Small intestine (tissue), 7 donors: ENCODE measurements at regions not wholly inside any gene's neighbourhood (a gene's known extent, or its start where the extent isn't known, plus 50 kb on each side); places are given as distances from the start of the nearest gene placed in this dataset.

ENCODE experiments used
- DNase-seq, 2 donors: peaks; one replicate each; pipeline versions ENCODE4 v3.0.0 to v3.0.0-alpha.2; 2013
- FAIRE-seq: peaks from 2 replicates; lab custom pipeline; 2012; peaks lifted over from hg19 to GRCh38; lab: Jason Lieb, UNC
- H3K27ac ChIP-seq, 3 donors: one replicate each; pipeline ENCODE4 v1.5.1; 2013; ENCODE audit warnings: low read length in 2 of 3, mild to moderate bottlenecking in 2 of 3, control low read depth in 1 of 3, inconsistent platforms in 1 of 3, low read depth in 1 of 3, moderate library complexity in 1 of 3
- H3K27me3 ChIP-seq, 3 donors: one replicate each; pipeline ENCODE4 v1.6.1; 2013; ENCODE audit warnings: low read length in 3 of 3, inconsistent platforms in 1 of 3; ENCODE audit not compliant: control insufficient read depth in 3 of 3, insufficient read depth in 3 of 3
- H3K36me3 ChIP-seq, 3 donors: one replicate each; pipeline ENCODE4 v1.6.1; 2013; ENCODE audit warnings: low read length in 3 of 3, inconsistent platforms in 1 of 3, low read depth in 1 of 3, mild to moderate bottlenecking in 1 of 3, moderate library complexity in 1 of 3; ENCODE audit not compliant: control insufficient read depth in 3 of 3, insufficient read depth in 2 of 3
- H3K4me1 ChIP-seq, 3 donors: one replicate each; pipeline ENCODE4 v1.6.1; 2013; ENCODE audit warnings: low read length in 2 of 3, inconsistent platforms in 1 of 3, low read depth in 1 of 3, mild to moderate bottlenecking in 1 of 3, moderate library complexity in 1 of 3; ENCODE audit not compliant: control insufficient read depth in 3 of 3, insufficient read depth in 2 of 3
- H3K4me3 ChIP-seq, 3 donors: one replicate each; pipeline ENCODE4 v1.5.1; 2013; ENCODE audit warnings: low read length in 3 of 3, control low read depth in 1 of 3, inconsistent platforms in 1 of 3, low read depth in 1 of 3, mild to moderate bottlenecking in 1 of 3, moderate library complexity in 1 of 3
- H3K9me3 ChIP-seq, 2 donors: one replicate each; pipeline ENCODE4 v1.6.1; 2013; ENCODE audit warnings: low read depth in 1 of 2, low read length in 1 of 2; ENCODE audit not compliant: control insufficient read depth in 2 of 2, insufficient read depth in 1 of 2
- WGBS, 3 donors: extraction: QIAGEN DNeasy Blood & Tissue Kit; methylation state at CpG; one replicate each; pipeline ENCODE4 v1.1.7; 2013; 5-methylcytosine and 5-hydroxymethylcytosine counted together
- donor health status: healthy with polysubstance abuse.
- donor health status: control.
- donor health status: control.
- donor health status: Bipolar disorder and iron deficiency.
- donor health status: healthy.

DNA sequence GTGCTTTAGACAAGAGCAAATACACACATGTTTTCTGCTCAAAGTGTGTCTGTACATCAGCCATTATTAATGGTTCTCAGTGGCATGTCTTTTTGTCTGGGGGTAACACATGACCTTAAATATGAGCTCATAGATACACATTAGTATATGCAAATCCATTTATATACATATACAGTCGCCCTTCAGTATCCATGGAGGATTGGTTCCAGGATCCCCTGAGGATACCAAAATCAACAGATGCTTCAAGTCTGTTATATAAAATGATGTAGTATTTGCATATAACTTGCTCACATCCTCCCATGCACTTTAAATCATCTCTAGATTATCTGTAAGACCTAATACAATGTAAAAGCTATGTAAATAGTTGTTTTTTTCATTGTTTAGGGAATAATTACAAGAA lies 298.1 kb downstream of the OLFM4 start:
- Histone ChIP-seq H3K4me1 (no peaks in the 10 kb centered on the region), H3K4me3 (no peak overlapping the region), H3K27ac (no peak overlapping the region), H3K27me3 (no peaks in the 10 kb centered on the region), H3K36me3 (no peaks in the 10 kb centered on the region), H3K9me3 (no peaks in the 10 kb centered on the region)
- 52 to 69% (median 63%) methylated on average over 1 of the region's 1 CpG for WGBS, 3 donors
- DNase-seq (no peak), FAIRE-seq (no peak)

DNA sequence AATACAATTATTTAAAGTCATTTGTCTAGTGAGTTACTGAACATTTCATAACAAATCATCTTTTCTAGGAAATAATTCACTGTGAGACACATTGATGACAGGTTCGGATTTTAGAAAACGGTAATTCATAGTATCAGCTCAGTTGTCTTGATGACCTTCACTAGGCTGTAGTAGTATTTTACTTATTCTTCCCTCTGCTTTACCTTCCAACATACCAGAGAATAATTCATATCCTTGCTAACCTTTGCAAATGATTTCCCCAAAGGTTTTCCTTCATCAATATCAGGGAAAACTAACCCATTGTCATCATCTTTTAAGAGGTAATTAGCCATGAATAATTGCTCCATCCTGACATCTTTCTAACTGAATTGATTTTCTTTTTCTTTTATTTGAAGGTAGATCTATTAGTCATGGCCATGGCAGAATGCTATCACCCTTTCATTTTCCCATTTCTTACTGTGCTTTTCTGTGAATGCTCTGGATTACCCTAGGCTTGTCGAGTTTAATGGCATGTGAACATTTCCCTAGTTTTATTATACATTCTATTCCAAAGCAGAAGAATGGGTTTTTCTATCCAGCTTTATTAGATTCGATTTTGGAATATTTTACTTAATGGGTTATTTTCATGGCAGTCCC lies 299.2 kb downstream of the OLFM4 start:
- FAIRE-seq (no peak), DNase-seq (no peak)
- Histone ChIP-seq H3K4me3 (no peak overlapping the region), H3K27me3 (no peaks in the 10 kb centered on the region), H3K4me1 (no peaks in the 10 kb centered on the region), H3K36me3 (no peaks in the 10 kb centered on the region), H3K27ac (no peak overlapping the region), H3K9me3 (no peaks in the 10 kb centered on the region)
- 71 to 83% (median 72%) methylated on average over 4 of the region's 4 CpGs for WGBS, 3 donors

DNA sequence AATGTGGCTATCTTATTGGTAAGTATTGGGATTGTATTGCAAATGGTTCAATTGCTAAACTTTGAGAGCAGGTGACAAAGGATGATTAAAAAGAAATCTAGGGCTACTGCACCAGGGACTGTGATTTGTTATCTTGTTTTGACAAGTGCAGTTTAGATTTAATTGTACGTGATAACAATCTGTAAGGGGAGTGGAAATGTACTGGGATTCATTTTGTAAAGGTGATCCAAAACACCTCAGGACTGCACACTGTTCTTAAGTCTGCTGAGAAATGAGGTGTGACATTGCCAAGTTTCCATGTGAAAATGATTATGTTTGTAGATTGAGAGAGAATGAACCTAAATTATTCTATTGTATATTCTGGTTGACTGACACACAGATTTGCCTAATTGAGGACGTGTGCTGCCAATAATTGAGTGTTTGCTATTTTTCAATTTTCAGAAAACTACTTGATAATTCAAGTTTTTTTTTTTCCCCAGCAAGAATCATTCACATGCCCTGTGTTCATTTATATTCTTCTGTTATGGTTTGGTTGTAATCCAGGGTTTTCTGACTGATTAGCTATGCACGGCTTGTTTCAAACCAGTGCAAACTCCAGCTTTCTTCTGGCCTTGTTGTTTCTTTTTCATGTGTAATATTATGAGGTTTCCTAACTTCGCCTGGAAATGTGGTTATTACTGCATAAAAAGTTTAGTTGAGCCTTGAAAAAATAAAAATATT lies 308.0 kb downstream of the OLFM4 start:
- WGBS, 3 donors: 45 to 62% (median 61%) methylated on average over 4 of the region's 4 CpGs
- no peak for DNase-seq
- H3K4me1 ChIP-seq: no peaks in the 10 kb centered on the region
- no peak overlapping the region for H3K4me3 ChIP-seq
- H3K27me3 ChIP-seq: no peaks in the 10 kb centered on the region
- H3K9me3 ChIP-seq: no peaks in the 10 kb centered on the region
- no peak for FAIRE-seq
- H3K36me3 ChIP-seq: no peaks in the 10 kb centered on the region
- no peak overlapping the region for H3K27ac ChIP-seq

DNA sequence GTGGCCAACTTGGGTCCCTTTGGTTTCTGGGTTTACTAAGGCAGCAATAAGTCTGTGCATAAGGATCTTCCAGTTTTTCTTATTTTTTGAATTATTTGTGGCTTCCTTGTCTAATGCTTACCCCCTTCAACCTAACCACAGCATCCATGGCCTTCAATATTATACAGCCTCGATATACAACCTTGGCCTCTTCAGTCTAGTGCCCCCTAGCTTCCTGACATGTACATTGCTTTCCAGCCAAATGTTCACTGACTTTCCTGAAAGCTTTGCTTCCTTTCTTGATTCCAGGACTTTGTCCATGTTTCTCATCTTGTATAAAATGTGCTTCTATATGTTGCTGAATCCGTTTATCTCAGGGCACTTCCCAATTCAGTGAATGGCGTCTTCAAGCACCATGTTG lies 310.1 kb downstream of the OLFM4 start:
- Histone ChIP-seq H3K4me3 (no peak overlapping the region), H3K9me3 (no peaks in the 10 kb centered on the region), H3K36me3 (no peaks in the 10 kb centered on the region), H3K27ac (no peak overlapping the region), H3K27me3 (no peaks in the 10 kb centered on the region), H3K4me1 (no peaks in the 10 kb centered on the region)
- WGBS, 3 donors: 72 to 77% (median 73%) methylated on average over 3 of the region's 3 CpGs
- no peak for FAIRE-seq
- no peak for DNase-seq

DNA sequence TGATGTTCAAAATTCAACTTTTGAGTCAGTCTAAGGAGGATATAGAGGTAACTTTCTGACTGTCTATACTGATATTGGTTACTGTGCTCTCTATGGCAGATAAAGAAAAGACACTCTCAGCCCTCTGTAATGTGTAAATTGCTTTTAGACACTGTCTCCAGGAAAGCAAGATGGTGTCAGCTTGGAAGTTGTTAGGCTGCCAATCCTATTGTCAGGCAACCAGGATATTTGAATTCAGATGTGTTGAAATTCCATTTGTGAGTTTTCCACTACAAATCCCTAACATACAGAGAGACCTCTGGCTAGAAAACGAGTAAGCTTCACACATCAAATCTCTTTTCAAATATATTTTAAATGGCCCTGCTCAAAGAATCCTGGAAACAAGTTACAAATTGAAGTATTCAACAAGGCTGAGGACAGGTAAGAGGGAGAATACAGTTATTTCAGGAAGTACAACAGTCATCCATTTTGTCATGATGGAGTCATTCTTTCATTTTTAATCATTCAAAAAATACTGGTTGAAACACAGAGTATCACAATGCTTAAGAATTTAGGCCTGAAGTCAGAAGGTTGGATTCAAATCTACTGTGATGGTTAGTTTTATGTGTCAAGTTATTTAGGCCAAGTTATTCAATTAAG lies 312.0 kb downstream of the OLFM4 start:
- Histone ChIP-seq H3K36me3 (no peaks in the 10 kb centered on the region), H3K27me3 (no peaks in the 10 kb centered on the region), H3K27ac (no peak overlapping the region), H3K4me3 (no peak overlapping the region), H3K4me1 (no peaks in the 10 kb centered on the region), H3K9me3 (no peaks in the 10 kb centered on the region)
- FAIRE-seq: no peak
- 30 to 77% (median 33%) methylated on average over 1 of the region's 1 CpG for WGBS, 3 donors
- DNase-seq: no peak

DNA sequence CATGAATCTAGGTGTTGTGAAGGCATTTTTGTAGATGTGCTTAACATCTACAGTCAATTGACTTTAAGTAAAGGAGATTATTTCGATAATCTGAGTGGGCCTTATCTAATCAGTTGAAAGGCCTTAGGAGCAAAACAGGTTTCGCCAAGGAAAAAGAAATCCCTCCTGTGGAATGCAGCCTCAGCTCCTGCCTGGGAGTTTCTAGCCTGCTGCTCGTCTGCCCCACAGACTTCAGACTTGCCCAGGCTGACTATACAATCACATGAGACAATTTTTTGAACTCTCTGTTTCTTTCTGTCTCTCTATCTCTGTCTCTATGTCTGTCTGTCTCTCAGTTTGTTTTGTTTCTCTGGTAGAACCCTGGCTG lies 312.5 kb downstream of the OLFM4 start:
- Histone ChIP-seq H3K36me3 (no peaks in the 10 kb centered on the region), H3K27me3 (no peaks in the 10 kb centered on the region), H3K27ac (no peak overlapping the region), H3K4me3 (no peak overlapping the region), H3K4me1 (no peaks in the 10 kb centered on the region), H3K9me3 (no peaks in the 10 kb centered on the region)
- FAIRE-seq (no peak), DNase-seq (no peak)
- 7 to 44% (median 23%) methylated on average over 3 of the region's 3 CpGs for WGBS, 3 donors

DNA sequence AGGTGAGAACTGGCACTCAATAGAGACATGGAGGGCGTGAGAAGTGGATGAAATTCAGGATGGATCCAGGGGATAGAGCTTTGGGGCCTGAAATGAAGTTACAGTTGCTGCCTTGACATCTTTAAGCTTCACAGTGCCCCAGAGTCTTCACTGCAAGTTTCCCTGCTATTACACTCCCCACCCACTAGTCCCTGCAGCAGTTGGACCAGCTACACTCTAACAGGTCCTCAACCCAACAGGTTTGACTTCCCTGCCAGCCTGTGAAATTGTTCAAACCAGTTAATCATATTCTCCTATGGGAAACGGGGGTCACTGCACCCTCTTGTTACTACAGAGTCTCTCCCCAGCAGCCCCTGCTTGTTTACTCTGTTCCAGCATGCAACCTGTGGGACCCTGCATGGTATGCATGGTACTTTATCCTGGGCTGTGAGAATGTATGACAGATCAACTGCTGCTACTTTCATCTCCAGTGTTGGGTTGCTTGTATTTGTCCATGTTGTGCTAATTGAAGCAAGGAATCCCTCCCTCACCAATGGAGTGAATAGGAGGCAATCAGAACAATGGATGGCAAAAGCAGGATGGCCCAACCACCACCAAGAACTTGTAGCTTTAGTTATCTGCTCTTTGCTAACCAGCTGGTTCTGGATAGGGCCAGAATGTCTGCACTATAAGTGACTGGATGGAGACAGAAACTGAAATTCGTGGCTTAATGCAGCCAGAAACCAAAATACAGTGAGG lies 314.2 kb downstream of the OLFM4 start:
- Histone ChIP-seq H3K36me3 (no peaks in the 10 kb centered on the region), H3K9me3 (no peaks in the 10 kb centered on the region), H3K4me1 (no peaks in the 10 kb centered on the region), H3K27ac (no peak overlapping the region), H3K4me3 (no peak overlapping the region), H3K27me3 (no peaks in the 10 kb centered on the region)
- DNase-seq (no peak), FAIRE-seq (no peak)
- WGBS, 3 donors: 17 to 34% (median 21%) methylated on average over 3 of the region's 3 CpGs

DNA sequence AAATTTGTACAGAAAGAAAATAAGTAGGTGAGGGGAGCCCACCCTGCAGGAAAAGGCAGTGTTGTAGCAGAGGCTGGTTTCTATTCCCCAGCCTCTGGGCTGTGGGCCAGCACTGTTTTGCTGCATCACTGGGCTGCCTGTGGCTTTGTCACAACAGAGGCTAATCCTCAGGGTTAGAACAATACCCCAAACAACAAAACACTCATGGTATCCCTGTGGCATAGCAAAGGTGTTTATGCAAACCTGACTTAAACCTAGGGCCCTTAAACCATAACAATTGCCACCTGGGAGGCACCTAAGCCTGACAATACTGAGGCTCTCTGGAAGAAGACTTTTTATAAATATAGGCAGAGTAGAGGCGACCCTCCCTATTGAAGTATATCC lies 314.7 kb downstream of the OLFM4 start:
- no peak overlapping the region for H3K27ac ChIP-seq
- WGBS, 3 donors: 50 to 68% (median 60%) methylated on average over 1 of the region's 1 CpG
- H3K4me3 ChIP-seq: no peak overlapping the region
- no peaks in the 10 kb centered on the region for H3K27me3 ChIP-seq
- FAIRE-seq: no peak
- H3K4me1 ChIP-seq: no peaks in the 10 kb centered on the region
- H3K36me3 ChIP-seq: no peaks in the 10 kb centered on the region
- DNase-seq: no peak
- H3K9me3 ChIP-seq: no peaks in the 10 kb centered on the region
